ENCODE measurements at regions not wholly inside any gene's neighbourhood (a gene's known extent, or its start where the extent isn't known, plus 50 kb on each side); places are given as distances from the start of the nearest gene placed in this dataset.

- Histone ChIP-seq H3K9me2 (no peaks in the 10 kb centered on the region), H3K4me3 (ENCODE audit: low read depth in 2 of 2, low read length in 1 of 2) (no peak overlapping the region), H3K79me2 (ENCODE audit: insufficient read depth) (no peaks in the 10 kb centered on the region), H3K4me2 (no peak overlapping the region), H3K9me3 (no peaks in the 10 kb centered on the region), H2AFZ (ENCODE audit: low read depth) (no peak overlapping the region), H3K4me1 (ENCODE audit: control insufficient read depth in 1 of 2, insufficient read depth in 2 of 2, low read depth in 1 of 2, low read length in 1 of 2) (no peaks in the 10 kb centered on the region; a peak in 1 of 4 replicates), H4K20me1 (ENCODE audit: insufficient read depth) (no peaks in the 10 kb centered on the region), H3F3A (replicated peaks; ENCODE audit: insufficient read depth) (no peaks in the 10 kb centered on the region), H3K9ac (no peak overlapping the region), H3K36me3 (replicated peaks in 1 of 2; ENCODE audit: control insufficient read depth in 1 of 2, insufficient read depth in 2 of 2, low read length in 1 of 2) (no peaks in the 10 kb centered on the region), H3K27me3 (ENCODE audit: insufficient read depth) (peaks cover 5% of the 10 kb centered on the region; the same call in 1 of the 2 replicates), H3K27ac (ENCODE audit: low read depth in 2 of 2, low read length in 1 of 2) (no peak overlapping the region)
- DNase-seq = no peak
- TF ChIP-seq JUND (IDR thresholded peaks at IDR 0.05) (no peak), NFIC (IDR thresholded peaks at IDR 0.05; ENCODE audit: borderline replicate concordance) (no peak), EZH2phosphoT487 (IDR thresholded peaks at IDR 0.05; ENCODE audit: borderline replicate concordance, low read depth) (no peak), USF2 (IDR thresholded peaks at IDR 0.05; ENCODE audit: borderline replicate concordance, low read depth, low read length) (no peak), MAX (IDR thresholded peaks at IDR 0.05; ENCODE audit: low read depth) (no peak), CHD2 (IDR thresholded peaks at IDR 0.05; ENCODE audit: low read length, partially characterized antibody) (no peak), RCOR1 (IDR thresholded peaks at IDR 0.05; ENCODE audit: low read length) (no peak), MEF2A (IDR thresholded peaks at IDR 0.05; ENCODE audit: borderline replicate concordance, low read depth) (no peak), ZBTB33 (IDR thresholded peaks at IDR 0.05; ENCODE audit: borderline replicate concordance, low read depth) (no peak), RXRA (IDR thresholded peaks at IDR 0.05; ENCODE audit: borderline replicate concordance, low read depth) (no peak), YY1 (IDR thresholded peaks at IDR 0.05; ENCODE audit: low read depth) (no peak), EP300 (IDR thresholded peaks at IDR 0.05; ENCODE audit: borderline replicate concordance in 1 of 2, low read depth in 1 of 2, low read length in 1 of 2) (no peak), POLR2AphosphoS5 (IDR thresholded peaks at IDR 0.05; ENCODE audit: low read depth, low read length) (no peak), FOXM1 (IDR thresholded peaks at IDR 0.05; ENCODE audit: low read depth) (no peak), REST (IDR thresholded peaks at IDR 0.05; ENCODE audit: low read depth, low read length) (no peak), ELF1 (IDR thresholded peaks at IDR 0.05) (no peak), CTCF (IDR thresholded peaks at IDR 0.05) (no peak)
- 38% methylated on average over 6 of the region's 6 CpGs for WGBS (ENCODE audit: low lambda C conversion rate)
- POLR2A ChIA-PET = no interaction called here
- CTCF ChIA-PET = interaction anchor here (1.3 to 2.0 kb wide), 3 partner anchors 11 to 354 kb away, joined by 3 to 4 read pairs (median 3); no protein-coding TSS in a partner anchor
These were observed 172.9 kb downstream of the MCHR2 start for GRCh38 chr6:99821164-99821563.

All from SK-N-SH (cell line).